ENCODE measurements at regions not wholly inside any gene's neighbourhood (a gene's known extent, or its start where the extent isn't known, plus 50 kb on each side); places are given as distances from the start of the nearest gene placed in this dataset.

DNA sequence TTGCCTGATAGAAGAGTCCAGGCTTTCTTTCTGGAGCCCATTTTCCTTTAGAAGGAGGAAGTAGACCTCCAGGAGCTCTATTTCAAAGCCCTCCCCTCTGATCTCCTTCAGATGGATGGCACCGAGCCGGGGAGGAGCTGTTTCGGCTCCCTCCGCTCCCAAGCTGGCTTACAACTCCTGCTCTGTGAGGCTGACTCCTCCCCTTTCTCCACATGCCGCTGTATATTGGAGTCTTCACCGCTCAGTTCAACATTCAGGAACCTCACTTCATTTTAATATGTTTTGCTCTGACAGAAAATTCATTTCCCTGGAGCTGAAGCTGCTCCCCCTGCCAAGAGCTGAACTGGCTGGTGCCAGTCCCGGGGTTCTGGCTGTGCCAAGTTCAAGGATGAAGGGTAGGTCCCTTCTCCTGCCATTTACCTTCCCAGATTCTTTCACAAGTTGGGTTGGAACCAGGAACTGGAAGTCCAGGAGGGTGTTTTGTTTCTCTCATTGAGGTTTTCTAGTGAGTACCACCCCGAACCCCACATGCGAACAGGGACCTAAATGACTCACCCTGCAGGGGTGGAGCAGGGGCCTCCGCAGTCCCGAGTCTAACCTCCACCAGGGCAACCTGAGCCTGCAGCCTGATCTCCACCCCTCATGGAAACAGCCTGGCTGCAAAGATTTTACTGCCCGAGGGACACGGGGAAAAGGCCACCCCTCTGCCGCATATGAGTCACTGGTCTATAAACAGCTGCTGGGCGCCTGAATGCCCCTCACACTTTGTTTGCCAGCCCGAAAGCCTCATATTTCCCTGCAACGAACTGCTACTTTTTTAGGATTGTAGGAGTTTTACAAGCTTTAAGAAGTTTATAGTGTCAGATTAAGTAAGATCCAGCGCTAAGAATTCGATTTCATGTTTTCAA lies 68.6 kb upstream of the FOXA2 start:
- no peak for DNase-seq

DNA sequence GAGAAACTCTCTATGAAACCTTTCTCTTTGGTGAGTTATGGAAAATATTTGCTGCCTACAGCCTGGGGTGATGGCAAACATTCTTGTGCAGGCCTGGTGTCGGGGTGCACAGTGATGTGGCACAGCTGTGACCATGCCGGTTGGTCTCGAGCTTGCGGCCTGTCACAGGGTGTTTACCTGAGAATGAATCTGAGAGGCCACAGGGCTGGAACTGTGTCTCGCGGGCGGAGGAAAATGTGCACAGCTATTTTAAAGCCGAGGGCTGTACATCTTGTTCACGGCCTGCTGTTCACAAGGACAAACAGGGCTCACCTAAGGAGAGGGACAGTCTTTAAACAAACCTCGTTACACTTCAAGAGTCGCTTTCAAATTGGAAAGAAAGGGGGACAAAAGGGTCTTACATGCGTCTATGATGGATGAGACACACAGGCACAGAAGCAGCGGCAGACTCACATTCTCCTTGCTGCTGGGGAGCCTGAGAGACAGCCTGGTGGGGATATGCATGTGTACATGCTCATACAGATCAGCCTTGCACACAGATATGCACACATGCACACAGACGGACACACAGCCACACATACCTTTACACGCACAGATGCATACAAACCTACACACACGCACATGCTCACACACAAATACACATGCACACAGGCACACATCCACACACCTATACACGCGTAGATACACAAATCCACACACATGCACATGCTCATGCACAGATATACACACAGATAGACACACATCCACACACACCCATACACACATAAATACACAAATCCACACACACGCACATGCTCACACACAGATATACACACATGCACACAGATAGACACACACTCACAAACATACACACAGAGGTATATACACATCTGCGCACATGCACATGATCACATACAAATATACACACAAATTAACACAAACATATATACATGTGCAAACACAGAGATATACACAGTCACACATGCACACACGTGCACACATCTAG lies 69.6 kb upstream of the FOXA2 start:
- DNase-seq = no peak

DNA sequence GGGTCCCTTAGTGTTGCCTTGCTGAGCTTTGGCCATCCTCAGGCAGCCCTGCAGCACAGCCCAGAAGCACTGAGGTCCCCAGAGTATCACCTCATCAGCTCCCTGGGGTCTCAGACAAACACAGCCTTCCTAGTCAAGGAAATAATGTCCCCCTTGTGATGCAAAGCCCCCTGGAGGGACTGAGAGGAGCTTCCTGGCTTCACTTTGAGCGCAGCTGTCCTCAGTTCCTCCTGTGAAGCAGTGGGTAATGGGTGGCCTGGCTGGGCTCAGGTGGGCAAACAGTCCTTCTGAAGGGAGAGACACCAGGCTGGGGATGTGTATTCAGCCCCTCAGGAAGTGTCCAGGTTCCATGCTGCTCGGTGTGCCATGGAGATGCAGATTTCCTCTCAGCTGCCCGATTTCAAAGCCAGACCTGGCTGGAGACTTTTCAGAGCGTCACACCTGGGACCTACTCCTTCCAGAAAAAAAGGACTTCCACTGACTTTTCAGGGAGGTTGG lies 79.2 kb upstream of the FOXA2 start:
- DNase-seq = no peak

DNA sequence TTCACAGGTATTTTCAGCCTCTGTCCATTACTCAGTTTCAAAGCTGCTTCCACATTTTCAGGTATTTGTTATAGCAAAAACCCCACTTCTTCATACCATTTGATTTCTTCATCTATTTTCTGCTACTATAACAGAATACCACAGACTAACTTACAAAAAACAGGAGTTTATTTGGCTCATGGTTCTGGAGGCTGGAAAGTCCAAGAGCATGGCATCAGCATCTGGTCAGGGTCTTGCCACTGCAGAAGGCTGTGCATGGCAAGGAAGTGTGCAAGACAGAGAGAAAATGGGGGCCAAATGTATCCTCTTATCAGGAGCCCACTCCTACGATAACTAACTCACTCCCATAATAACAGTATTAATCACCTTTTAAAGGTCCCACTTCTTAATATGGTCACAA lies 82.8 kb upstream of the FOXA2 start:
- DNase-seq = no peak

DNA sequence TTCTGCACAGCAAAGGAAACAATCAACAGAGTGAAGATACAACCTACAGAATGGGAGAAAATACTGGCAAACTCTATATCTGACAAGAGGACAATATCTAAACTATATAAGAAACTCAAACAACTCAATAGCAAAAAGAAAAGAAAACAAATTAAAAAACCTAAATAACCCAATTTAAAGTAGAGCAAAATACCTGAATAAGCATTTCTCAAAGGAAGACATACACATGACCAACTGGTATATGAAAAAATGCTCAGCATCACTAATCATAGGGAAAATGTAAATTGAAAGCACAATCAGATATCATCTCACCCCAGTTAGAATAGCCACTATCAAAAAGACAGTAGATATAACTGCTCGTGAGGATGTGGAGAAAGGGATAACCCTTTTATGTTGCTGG lies 87.8 kb upstream of the FOXA2 start:
- no peak for DNase-seq

DNA sequence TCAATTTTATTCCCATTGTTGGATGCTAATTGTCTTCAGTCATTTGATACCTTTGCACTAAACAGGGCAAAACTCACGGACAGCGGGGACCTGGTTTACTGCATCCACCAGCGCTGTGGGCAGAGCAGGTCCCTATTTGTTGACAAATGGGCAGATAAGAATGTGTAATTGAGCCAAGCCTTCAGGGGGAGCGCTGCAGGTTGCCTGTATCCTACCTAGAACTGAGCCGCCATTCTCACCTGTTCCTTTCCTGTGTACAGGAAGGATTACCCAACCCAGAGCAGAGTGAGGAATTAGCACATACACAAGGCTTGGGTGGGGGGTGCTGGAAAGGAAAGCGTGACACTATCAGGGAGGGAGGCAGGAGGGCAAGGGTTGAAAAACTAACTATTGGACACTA lies 89.1 kb upstream of the FOXA2 start:
- DNase-seq = no peak

DNA sequence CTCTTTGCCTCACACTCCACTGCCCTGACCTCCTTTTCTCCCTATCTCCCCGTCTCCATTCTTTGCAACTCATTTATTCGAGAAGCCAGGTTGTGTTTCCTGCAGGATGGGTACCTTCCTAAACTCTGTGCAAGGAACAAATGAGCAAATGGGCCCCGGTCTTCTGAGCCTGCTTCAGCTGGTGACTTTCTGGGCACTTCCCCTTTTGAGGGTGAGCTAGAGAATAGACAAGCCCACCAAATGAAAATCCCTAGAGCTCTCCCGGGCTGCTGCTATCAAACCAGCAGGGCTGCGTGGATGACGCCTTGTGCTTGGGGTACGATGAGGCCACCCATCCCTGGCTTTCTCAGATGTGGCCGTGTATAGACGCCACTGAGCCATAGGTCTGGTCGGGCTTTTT lies 91.0 kb upstream of the FOXA2 start:
- DNase-seq = no peak

DNA sequence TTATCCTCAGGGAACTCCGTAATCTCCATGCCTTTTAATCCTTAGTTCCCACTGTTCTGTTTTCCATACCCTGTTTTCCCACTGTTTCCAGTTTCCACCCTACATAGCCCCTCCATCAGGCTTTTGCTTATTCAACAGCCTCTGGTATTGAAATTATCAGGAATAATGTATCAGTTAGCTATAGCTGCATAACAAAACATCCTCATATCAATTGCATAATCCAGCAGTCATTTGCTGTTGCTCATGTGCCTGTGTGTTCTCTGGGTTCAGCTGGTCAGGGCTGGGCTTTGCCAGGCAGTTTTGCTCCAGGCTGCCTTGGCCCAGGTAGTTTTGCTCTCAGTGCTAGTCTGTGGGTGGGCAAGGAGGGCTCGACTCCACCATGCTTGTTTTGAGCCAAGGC lies 94.3 kb upstream of the FOXA2 start:
- no peak for DNase-seq

DNA sequence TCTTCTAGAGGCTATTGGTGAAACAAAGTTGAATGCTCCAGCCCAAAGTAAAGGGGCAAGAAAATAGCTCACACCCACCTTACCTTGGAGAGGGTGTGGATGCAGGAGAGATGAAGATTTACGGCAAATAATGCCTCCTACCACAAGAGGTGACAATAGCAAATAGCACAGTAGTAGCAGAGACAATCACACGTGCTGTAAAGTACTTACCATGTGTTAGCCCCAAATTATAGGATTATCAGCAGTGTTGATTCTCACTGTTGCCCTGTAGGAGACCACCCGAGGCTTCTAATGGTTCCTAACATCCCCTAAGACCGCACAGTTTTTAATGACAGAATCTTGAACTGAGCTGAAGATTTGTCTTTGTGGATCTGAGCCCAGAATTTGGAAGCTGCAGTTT lies 94.8 kb upstream of the FOXA2 start:
- DNase-seq = no peak

DNA sequence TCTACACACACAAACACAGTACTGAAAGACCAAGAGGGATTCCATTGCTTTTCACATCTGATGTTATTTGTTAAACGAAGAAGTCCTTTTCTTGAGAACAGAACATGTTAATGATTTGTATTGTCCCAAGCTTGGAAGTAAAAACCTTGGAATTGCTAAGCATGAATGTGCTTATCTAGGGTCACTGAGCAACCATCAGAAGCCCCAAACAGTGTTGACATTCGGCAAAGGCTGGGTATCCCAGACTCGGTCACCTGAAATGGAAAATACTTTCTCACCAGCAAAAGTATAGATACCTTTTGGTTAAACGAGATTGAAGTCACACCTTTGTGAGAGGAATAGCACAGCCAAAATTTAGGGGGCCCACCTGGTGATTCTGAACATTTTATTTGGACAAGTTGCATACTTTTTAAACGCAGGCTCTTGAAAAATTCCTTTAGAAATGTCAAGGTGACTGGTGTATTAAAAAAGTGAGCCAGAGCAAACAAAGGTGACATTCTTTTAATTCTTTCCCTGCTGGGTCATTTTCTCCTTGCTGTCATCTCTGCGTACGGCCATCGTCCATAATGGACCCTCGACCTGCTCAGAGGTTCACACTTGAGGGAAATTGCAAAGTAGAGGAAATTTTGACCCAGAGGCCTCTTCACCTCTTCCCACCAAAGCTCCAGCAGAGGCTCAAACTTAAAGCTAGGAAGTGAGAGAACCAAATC lies 95.8 kb upstream of the FOXA2 start:
- DNase-seq = no peak

DNA sequence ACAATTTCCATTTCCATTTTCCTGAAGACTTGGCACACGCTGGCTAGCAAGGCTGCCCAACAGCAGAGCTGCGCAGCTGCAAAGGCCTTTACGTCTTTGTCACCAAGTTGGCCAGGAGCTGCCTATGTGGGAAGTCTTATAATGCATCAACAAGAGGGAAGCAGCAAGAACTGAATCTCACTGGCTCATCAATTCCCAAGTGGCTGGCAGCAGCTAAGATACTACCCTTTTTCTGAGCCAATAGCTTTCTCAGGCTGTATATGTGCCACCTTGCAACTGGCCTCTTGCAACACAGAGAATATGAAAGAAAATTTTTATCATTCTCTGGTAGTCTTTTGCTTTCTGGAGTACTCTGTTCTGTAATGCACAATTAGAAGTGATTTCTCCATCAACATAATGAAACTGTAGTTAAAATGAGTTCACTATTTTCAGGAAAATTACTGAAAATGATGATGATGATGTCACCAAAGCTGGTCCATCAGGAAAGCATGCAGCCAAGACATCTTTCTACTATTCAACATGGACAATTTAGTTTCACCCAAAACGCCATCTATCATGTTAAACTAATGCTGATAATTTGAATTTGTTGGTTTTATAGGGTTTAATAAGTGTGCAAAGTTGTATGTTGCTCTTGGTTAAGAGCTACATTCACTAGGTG lies 97.3 kb upstream of the FOXA2 start:
- no peak for DNase-seq

DNA sequence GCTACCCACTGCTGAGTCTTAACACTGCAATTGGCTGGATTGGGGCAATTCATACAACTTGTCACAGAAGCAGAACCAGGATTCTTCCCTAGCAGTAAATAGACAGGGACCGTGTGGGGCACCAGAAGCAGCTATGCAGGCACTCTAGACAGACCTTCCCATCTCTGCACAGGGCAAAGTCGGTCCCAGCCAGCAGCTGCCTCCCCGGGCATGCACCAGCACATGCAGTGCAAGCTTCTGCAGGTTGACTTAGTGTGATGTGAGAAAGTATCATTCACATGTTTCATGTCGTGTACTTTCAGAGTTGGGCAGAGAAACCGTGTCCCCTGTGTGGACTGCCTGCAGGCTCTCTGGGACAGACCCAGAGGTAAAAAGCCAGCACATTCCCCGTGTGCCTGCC lies 98.0 kb upstream of the FOXA2 start:
- DNase-seq = no peak

DNA sequence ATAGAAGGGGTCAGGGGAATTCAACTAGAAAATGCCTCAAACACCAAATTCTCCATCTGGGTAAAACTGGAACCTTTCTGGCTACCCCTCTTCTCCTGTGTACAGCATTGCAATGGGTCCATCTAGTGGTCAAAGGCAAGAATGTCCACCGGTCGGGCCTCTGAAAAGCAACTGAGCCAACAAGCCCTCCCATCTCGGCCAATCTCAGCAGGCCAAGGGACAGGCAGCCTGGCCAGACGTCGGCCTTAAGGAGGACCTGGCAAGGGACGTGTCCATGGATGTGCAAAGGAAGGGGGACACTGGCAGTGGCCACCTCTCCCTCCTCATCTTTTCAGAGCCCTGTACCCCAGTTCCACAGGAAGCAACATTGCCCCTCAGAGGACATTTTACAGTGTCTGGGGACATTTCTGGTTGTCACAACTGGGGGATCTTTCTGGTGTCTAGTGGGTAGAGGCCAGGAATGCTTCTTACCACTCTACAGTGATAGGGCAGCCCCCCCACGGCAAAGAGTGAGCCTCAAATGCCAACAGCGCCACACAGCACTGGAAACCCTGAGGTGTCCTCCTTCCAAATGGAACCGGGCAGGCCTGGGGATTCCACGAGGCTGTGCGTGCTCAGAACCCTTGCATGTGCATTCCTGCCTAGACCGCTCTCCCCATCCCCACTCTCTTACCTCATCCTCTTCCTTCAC lies 99.8 kb upstream of the FOXA2 start:
- no peak for DNase-seq

DNA sequence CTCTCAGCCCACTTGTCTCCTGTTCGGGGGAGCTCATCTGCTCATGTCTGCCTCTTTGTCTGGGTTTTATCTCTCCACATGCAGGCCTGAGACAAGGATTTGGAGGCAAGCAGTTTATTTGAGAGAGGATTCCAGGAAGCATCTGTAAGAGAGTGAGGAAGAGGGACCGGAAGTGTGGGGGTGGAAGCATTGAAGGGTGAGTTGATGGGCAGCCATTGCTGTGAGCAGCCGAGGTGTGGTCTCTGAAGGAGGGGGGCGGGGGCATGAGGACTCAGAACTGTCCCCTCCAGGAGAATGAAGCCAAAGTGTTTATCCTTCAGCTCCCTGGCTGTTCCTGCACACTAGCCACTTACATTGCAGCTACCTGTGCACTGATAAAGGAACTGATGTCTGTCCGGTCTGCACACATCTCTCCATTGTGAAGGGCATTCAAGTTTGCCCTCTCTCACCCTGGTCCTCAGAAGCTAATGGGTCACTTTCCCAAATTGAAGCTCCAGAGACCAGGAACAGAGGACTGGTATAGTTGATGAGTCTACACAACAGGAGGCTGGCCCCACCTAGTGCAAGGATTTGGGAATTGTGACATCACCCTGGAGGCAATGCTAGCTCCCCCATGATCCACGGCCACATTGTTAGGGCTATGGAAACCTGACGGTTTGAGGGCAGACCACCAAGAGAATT lies 100.5 kb upstream of the FOXA2 start:
- DNase-seq = no peak

DNA sequence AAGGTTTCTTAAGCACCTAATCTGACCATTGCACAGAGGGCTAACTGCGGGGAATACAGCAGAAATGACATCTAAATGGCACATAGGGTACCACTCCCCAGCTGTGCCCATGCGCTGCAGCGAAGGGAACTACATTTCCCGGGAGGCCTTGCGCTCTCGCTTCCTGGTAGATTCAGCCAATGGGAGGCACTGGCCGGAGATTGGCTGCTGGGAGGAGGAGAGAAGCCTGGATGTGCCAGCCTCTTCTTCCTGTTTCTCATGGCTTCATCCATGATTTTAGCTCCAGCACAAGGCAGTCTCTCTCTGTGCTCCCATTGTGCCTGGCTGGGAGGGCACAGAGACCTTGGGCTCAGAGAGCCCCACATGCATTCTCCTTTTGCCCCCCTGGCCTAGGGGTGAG lies 101.7 kb upstream of the FOXA2 start:
- no peak for DNase-seq

DNA sequence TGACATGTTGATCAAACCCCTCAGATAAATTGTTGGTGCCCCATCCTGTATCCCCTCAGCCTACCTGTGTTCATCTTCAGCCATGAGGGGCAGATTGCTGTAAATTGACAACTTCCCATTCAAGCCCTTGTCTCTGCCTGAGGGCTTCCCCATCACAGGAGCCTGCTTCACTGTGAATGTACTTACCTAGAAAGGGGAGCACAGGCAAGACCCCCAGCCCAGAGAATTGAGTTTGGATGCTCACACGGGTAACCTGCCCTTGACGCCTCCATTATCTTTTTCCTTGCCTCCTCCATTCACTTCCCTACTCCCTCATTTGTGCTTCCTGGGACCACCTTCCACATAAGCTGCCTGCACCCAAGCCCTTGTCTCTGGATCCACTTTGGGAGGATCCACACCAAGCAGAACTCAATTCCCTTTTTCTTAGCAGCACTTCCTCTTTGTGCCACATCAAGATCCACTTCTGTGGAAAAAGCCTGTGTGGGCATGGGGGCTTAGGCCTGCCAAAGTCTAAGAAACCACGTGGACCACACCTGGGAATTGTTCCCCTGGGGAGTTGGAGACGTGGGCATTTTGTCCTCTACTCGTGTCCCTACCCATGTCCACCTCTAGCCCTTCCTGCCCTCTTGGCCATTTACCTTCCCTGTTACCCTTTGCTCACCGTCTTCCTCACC lies 103.4 kb upstream of the FOXA2 start:
- DNase-seq = no peak

DNA sequence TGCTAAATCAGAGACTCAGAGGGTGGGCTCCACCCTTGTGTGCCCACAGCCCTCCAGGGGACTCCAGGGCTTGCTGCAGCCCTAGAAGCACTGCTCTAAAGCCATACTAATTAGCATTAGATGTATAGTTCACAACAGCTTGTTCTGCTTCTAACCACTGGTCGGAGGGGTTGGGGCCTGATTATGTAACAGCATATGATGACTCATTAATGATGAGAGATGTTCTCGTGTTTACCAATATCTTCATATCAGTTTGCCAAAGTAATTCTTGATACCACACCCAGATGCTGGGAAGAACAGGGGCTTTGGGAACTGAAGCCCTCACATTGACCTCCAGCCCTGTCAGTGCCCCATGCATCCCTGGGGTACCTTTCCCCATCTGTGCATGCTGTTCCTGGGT lies 104.1 kb upstream of the FOXA2 start:
- no peak for DNase-seq

DNA sequence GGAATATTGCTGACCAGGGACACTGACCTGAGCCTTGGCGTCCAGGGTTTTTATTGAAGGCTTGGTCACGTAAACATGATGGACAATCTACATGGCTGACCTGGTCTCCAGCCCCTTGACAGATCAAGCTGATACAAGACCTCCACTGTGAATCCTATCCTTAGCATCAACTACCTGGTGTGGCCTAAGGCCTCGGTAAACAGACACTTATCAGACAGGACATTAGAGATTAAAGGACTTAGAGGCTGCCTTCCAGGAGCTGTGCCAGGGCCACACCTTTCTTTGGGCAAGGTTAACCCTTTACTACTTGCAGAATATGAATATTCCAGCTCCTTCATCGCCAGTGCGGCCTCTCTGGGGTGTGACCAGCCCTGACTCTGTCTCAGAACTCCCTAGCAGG lies 104.9 kb upstream of the FOXA2 start:
- no peak for DNase-seq

DNA sequence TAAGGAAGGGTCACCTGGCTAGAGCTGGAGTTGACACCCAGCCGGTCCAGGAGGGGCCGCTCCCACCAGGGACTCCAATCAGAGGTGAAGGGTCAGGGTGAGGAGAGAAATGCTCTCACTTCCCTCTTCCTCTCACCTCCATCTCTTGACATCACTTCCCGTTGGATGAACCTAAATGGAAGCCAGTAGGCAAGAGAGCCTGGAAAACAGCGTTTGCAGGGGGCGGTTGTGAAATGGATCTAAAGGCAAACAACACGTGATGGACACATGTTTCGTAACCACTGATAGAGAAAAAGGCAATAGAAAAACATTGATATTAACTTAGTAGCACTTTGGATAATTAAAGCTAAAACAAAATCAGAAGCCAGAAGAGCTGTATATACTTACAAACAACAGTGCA lies 105.6 kb upstream of the FOXA2 start:
- no peak for DNase-seq

DNA sequence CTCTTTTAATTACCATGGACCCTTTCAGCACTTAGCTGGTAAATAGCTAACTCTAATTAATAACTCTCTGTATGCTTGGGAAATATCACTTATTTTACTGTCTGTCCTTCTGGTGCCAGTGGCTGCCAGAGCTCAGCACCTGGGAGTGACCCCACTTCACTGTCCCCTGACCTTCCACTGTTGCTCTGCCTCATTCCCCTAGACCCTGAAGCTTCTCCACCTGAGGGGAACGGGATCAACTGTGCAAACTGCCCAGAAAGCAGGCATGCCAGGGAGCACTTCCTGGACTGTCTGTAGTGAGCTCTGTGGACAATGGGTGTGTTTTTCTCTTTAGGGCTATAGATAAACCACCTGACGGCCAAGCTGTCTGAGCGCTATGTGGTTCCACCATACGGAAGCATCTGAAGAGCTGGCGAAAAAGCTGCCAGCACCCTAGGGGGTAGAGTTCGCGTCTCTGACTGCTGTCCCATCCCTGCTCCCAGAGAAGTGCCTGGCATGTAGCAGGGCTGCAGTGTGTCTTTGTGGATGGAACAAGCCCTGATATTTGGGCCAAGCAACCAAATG lies 106.3 kb upstream of the FOXA2 start:
- DNase-seq = no peak
